IMR-90 (cell line): ENCODE measurements at regions not wholly inside any gene's neighbourhood (a gene's known extent, or its start where the extent isn't known, plus 50 kb on each side); places are given as distances from the start of the nearest gene placed in this dataset.

ENCODE experiments used
- ATAC-seq: fragments of 200-7000 bp; cut with Tn5 transposase; 2 replicates; pipeline ENCODE4 v1.9.1; 2020; ENCODE audit warnings: low read depth, mild to moderate bottlenecking, moderate library complexity
- BruUV-seq: library from RNA; stranded (reverse); fragments of 400-500 nt; replicated peaks from 2 replicates; lab custom pipeline; 2021; lab: Mats Ljungman, UMichigan
- CTCF ChIA-PET: fragments of 300-600 bp; formaldehyde crosslinking; extraction: SDS; loops from one replicate; lab custom pipeline; 2021; ENCODE audit warnings: antibody characterized with exemption; lab: Yijun Ruan, JAX
- POLR2A ChIA-PET: fragments of 300-600 bp; sonication (Branson Sonifier 250); formaldehyde crosslinking; loops from one replicate; lab custom pipeline; 2022; ENCODE audit warnings: antibody characterized with exemption; ENCODE audit not compliant: unreplicated experiment; lab: Charles Lee
- DNase-seq: peaks from one replicate; pipeline ENCODE4 v3.0.0; 2013
- H2AFZ ChIP-seq: replicated peaks from 2 replicates; pipeline ENCODE3; 2013; ENCODE audit warnings: low read length, mild to moderate bottlenecking; ENCODE audit not compliant: poor library complexity
- H2AK5ac ChIP-seq: 2 replicates; pipeline ENCODE4 v1.6.1; 2013; ENCODE audit warnings: low read depth, low read length, inconsistent platforms
- H2AK9ac ChIP-seq: replicated peaks from 2 replicates; pipeline ENCODE3; 2013; ENCODE audit warnings: mild to moderate bottlenecking, low read depth, low read length, moderate library complexity; ENCODE audit not compliant: poor library complexity
- H2BK120ac ChIP-seq: 2 replicates; pipeline ENCODE4 v1.6.1; 2013; ENCODE audit warnings: low read depth, low read length, inconsistent platforms
- H2BK15ac ChIP-seq: 3 replicates; pipeline ENCODE4 v1.6.1; 2013; ENCODE audit warnings: low read depth, low read length, inconsistent platforms
- H2BK20ac ChIP-seq: 2 replicates; pipeline ENCODE4 v1.6.1; 2013; ENCODE audit warnings: low read depth, mild to moderate bottlenecking, inconsistent platforms, low read length, moderate library complexity
- H2BK5ac ChIP-seq: 2 replicates; pipeline ENCODE4 v1.6.1; 2013; ENCODE audit warnings: mild to moderate bottlenecking, low read depth, low read length, inconsistent platforms; ENCODE audit not compliant: poor library complexity, severe bottlenecking
- H3K14ac ChIP-seq: replicated peaks from 2 replicates; pipeline ENCODE4 v1.6.1; 2013; ENCODE audit warnings: low read depth, low read length, inconsistent platforms
- H3K18ac ChIP-seq: 2 replicates; pipeline ENCODE4 v1.6.1; 2013; ENCODE audit warnings: low read depth, low read length, control low read depth
- H3K23ac ChIP-seq: 2 replicates; pipeline ENCODE4 v1.6.1; 2013; ENCODE audit warnings: low read depth, low read length, inconsistent platforms
- H3K27ac ChIP-seq: 2 replicates; pipeline ENCODE4 v1.5.1; 2013; ENCODE audit warnings: mild to moderate bottlenecking, control low read depth, low read length; ENCODE audit not compliant: insufficient read depth
- H3K27me3 ChIP-seq: 2 replicates; pipeline ENCODE4 v1.6.1; 2013; ENCODE audit warnings: low read length; ENCODE audit not compliant: control insufficient read depth, insufficient read depth
- H3K36me3 ChIP-seq: 2 replicates; pipeline ENCODE4 v1.6.1; 2013; ENCODE audit warnings: low read length, mixed read lengths; ENCODE audit not compliant: control insufficient read depth, insufficient read depth
- H3K4ac ChIP-seq: 2 replicates; pipeline ENCODE4 v1.6.1; 2013; ENCODE audit warnings: low read depth, low read length, inconsistent platforms
- H3K4me1 ChIP-seq: 2 replicates; pipeline ENCODE4 v1.6.1; 2013; ENCODE audit warnings: low read length, mixed read lengths; ENCODE audit not compliant: control insufficient read depth, insufficient read depth
- H3K4me2 ChIP-seq: 2 replicates; pipeline ENCODE4 v1.6.1; 2013; ENCODE audit warnings: low read depth, mild to moderate bottlenecking, control low read depth, low read length, moderate library complexity
- H3K4me3 ChIP-seq: 2 replicates; pipeline ENCODE4 v1.5.1; 2013; ENCODE audit warnings: low read depth, mild to moderate bottlenecking, control low read depth, low read length, moderate library complexity; ENCODE audit not compliant: insufficient read depth
- H3K56ac ChIP-seq: 2 replicates; pipeline ENCODE4 v1.6.1; 2013; ENCODE audit warnings: low read length, inconsistent platforms; ENCODE audit not compliant: insufficient read depth; ENCODE audit errors: extremely low read depth
- H3K79me1 ChIP-seq, 2 experiments: 2 replicates each; pipeline ENCODE4 v1.6.1; 2013; ENCODE audit warnings: low read length in 2 of 2, inconsistent platforms in 1 of 2, low read depth in 1 of 2
- H3K9ac ChIP-seq: 2 replicates; pipeline ENCODE4 v1.6.1; 2013; ENCODE audit warnings: low read depth, low read length, control low read depth
- H3K9me1 ChIP-seq: 2 replicates; pipeline ENCODE4 v1.6.1; 2013; ENCODE audit warnings: low read length, inconsistent platforms; ENCODE audit not compliant: insufficient read depth
- H3K9me3 ChIP-seq: 2 replicates; pipeline ENCODE4 v1.6.1; 2013; ENCODE audit warnings: low read length; ENCODE audit not compliant: control insufficient read depth, insufficient read depth
- H4K20me1 ChIP-seq: 2 replicates; pipeline ENCODE4 v1.6.1; 2013; ENCODE audit warnings: low read length, inconsistent platforms; ENCODE audit not compliant: insufficient read depth
- H4K5ac ChIP-seq: 2 replicates; pipeline ENCODE4 v1.6.1; 2013; ENCODE audit warnings: mild to moderate bottlenecking, low read depth, low read length, control low read depth
- H4K8ac ChIP-seq, 2 experiments: 2 replicates each; pipeline ENCODE4 v1.6.1; 2013; ENCODE audit warnings: low read depth in 2 of 2, low read length in 2 of 2, control low read depth in 1 of 2, inconsistent platforms in 1 of 2
- H4K91ac ChIP-seq: 2 replicates; pipeline ENCODE4 v1.6.1; 2013; ENCODE audit warnings: low read depth, low read length, inconsistent platforms; ENCODE audit not compliant: insufficient read depth
- BHLHE40 ChIP-seq: fragments of 150-350 bp; IDR thresholded peaks from 2 replicates; pipeline ENCODE4 v1.6.1; 2016; ENCODE audit warnings: mild to moderate bottlenecking, low read depth, low read length
- CEBPB ChIP-seq: IDR thresholded peaks from 2 replicates; pipeline ENCODE4 v1.6.1; 2012; ENCODE audit warnings: low read depth, low read length, improper control_type of control experiment
- CHD1 ChIP-seq: IDR thresholded peaks from 2 replicates; pipeline ENCODE4 v1.6.1; 2012; ENCODE audit warnings: low read depth, low read length, improper control_type of control experiment
- CTCF ChIP-seq: conservative IDR thresholded peaks from 2 replicates; pipeline ENCODE4 v1.5.1; 2012; ENCODE audit warnings: mild to moderate bottlenecking, low read depth, low read length, improper control_type of control experiment
- FOS ChIP-seq: fragments of 150-350 bp; IDR thresholded peaks from 2 replicates; pipeline ENCODE4 v1.6.1; 2016; ENCODE audit warnings: low read depth, low read length
- MAFK ChIP-seq: IDR thresholded peaks from 2 replicates; pipeline ENCODE4 v1.6.1; 2012; ENCODE audit warnings: low read depth, low read length, improper control_type of control experiment
- MAZ ChIP-seq: IDR thresholded peaks from 2 replicates; pipeline ENCODE4 v1.6.1; 2012; ENCODE audit warnings: low read depth, mild to moderate bottlenecking, low read length, improper control_type of control experiment, moderate library complexity, borderline replicate concordance
- MXI1 ChIP-seq: IDR thresholded peaks from 2 replicates; pipeline ENCODE4 v1.6.1; 2012; ENCODE audit warnings: low read depth, mild to moderate bottlenecking, low read length, moderate library complexity, borderline replicate concordance
- NFE2L2 ChIP-seq: fragments of 150-350 bp; IDR thresholded peaks from 2 replicates; pipeline ENCODE4 v1.6.1; 2016; ENCODE audit warnings: low read depth, mild to moderate bottlenecking, low read length
- POLR2A ChIP-seq: IDR thresholded peaks from 2 replicates; pipeline ENCODE4 v1.6.1; 2012; ENCODE audit warnings: mild to moderate bottlenecking, low read depth, low read length
- RAD21 ChIP-seq: IDR thresholded peaks from 2 replicates; pipeline ENCODE4 v1.6.1; 2012; ENCODE audit warnings: low read length, improper control_type of control experiment
- RCOR1 ChIP-seq: IDR thresholded peaks from 2 replicates; pipeline ENCODE4 v1.6.1; 2012; ENCODE audit warnings: mild to moderate bottlenecking, low read length, improper control_type of control experiment; ENCODE audit not compliant: insufficient replicate concordance
- RFX5 ChIP-seq: IDR thresholded peaks from 2 replicates; pipeline ENCODE4 v1.8.0; 2012; ENCODE audit warnings: low read depth, mild to moderate bottlenecking, low read length, moderate library complexity
- SMC3 ChIP-seq: fragments of 150-350 bp; IDR thresholded peaks from 2 replicates; pipeline ENCODE4 v1.6.1; 2016; ENCODE audit warnings: low read depth, mild to moderate bottlenecking, antibody characterized with exemption, low read length, moderate library complexity
- USF2 ChIP-seq: fragments of 150-350 bp; IDR thresholded peaks from 2 replicates; pipeline ENCODE4 v1.6.1; 2017; ENCODE audit warnings: mild to moderate bottlenecking, antibody characterized with exemption, low read length, low read depth
- WGBS, 2 experiments: methylation state at CpG; one replicate each; pipeline versions ENCODE4 v1.1.5 to v1.1.7; 2013; ENCODE audit warnings: missing lambda C conversion rate in 2 of 2; ENCODE audit not compliant: insufficient read length in 1 of 2; ENCODE audit errors: extremely low coverage in 2 of 2; 5-methylcytosine and 5-hydroxymethylcytosine counted together
- dilution Hi-C: fragments of 300-500 bp; cut with HindIII; formaldehyde crosslinking; loops from one replicate; pipeline ENCODE4 v1.14.3; 2018; ENCODE audit warnings: low sequenced_read_pairs; ENCODE audit not compliant: unreplicated experiment
- in situ Hi-C: fragments of 300-500 bp; cut with MboI; formaldehyde crosslinking; loops from 3 replicates; pipeline ENCODE4 v1.14.3; 2019; ENCODE audit warnings: low sequenced_read_pairs, inconsistent platforms, mixed read lengths
- intact Hi-C: fragments of 100-400 bp; cut with micrococcal nuclease; formaldehyde crosslinking; loops from 2 replicates; pipeline ENCODE4 v1.10.0; 2022
- TF ChIP-seq, protein P1 (sequence below): fragments of 150-350 bp; IDR thresholded peaks from 2 replicates; pipeline ENCODE4 v1.6.1; 2016; ENCODE audit warnings: low read depth, mild to moderate bottlenecking, low read length, moderate library complexity, borderline replicate concordance

DNA sequence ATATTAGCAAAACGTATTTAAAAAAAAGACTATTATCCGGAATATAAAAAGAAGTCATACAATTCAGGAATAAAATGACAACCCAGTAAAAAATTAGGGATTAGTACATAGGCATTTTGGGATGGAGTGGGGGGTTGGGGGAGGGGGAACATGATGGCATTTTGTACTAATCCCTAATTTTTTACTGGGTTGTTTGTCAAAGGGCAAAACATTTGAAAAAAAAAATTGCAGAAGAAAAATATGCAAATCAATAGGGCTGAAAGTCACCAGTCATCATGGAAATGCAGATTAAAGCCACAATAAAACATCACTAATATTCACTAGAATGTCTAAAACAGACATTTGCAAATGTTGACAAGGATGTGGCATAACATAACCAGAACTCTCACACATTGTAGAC, 82.5 kb downstream of the RPL22L1 start:
- H3K18ac ChIP-seq, result no peak overlapping the region
- H3K56ac ChIP-seq, result no peak overlapping the region
- H2BK15ac ChIP-seq, result no peak overlapping the region
- H2BK120ac ChIP-seq, result no peak overlapping the region
- no peaks in the 10 kb centered on the region for H3K36me3 ChIP-seq
- H3K27ac ChIP-seq, result no peak overlapping the region
- no peak overlapping the region for H2BK20ac ChIP-seq
- dilution Hi-C loops (no loop called here), in situ Hi-C loops (no loop called here), intact Hi-C loops (no loop called here)
- H3K9me3 ChIP-seq, result no peaks in the 10 kb centered on the region
- BruUV-seq, result no TSS peak
- CTCF ChIA-PET, result no interaction called here
- TF ChIP-seq, protein P1, sequence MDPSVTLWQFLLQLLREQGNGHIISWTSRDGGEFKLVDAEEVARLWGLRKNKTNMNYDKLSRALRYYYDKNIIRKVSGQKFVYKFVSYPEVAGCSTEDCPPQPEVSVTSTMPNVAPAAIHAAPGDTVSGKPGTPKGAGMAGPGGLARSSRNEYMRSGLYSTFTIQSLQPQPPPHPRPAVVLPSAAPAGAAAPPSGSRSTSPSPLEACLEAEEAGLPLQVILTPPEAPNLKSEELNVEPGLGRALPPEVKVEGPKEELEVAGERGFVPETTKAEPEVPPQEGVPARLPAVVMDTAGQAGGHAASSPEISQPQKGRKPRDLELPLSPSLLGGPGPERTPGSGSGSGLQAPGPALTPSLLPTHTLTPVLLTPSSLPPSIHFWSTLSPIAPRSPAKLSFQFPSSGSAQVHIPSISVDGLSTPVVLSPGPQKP, result no peak
- TF ChIP-seq MAFK (no peak), CHD1 (no peak), RAD21 (no peak), NFE2L2 (no peak), POLR2A (no peak), CTCF (no peak), RFX5 (no peak), CEBPB (no peak), MXI1 (no peak), BHLHE40 (no peak), FOS (no peak), USF2 (no peak), SMC3 (no peak), MAZ (no peak), RCOR1 (no peak)
- no peak overlapping the region for H2BK5ac ChIP-seq
- no peak overlapping the region for H4K91ac ChIP-seq
- no peak overlapping the region for H4K8ac ChIP-seq
- H3K4me2 ChIP-seq, result no peak overlapping the region
- H3K9me1 ChIP-seq, result no peaks in the 10 kb centered on the region
- peaks cover 4% of the 10 kb centered on the region for H3K4me1 ChIP-seq
- no CpG with 5 or more reads among the region's 2 CpGs for WGBS, 2 experiments
- no peak overlapping the region for H3K14ac ChIP-seq
- H3K79me1 ChIP-seq, result no peaks in the 10 kb centered on the region
- POLR2A ChIA-PET, result no interaction called here
- no peak overlapping the region for H3K9ac ChIP-seq
- H3K27me3 ChIP-seq, result no peaks in the 10 kb centered on the region
- no peak overlapping the region for H2AK9ac ChIP-seq
- no peak overlapping the region for H3K4ac ChIP-seq
- no peaks in the 10 kb centered on the region for H4K20me1 ChIP-seq
- no peak overlapping the region for H3K4me3 ChIP-seq
- H2AFZ ChIP-seq, result no peak overlapping the region
- no peak overlapping the region for H2AK5ac ChIP-seq
- no peak for ATAC-seq
- no peak for DNase-seq
- no peak overlapping the region for H3K23ac ChIP-seq
- no peak overlapping the region for H4K5ac ChIP-seq
